ENCODE measurements at regions not wholly inside any gene's neighbourhood (a gene's known extent, or its start where the extent isn't known, plus 50 kb on each side); places are given as distances from the start of the nearest gene placed in this dataset.

GRCh38 chr2:65541773-65542172 lies 109.4 kb upstream of the SPRED2 start:
- no peak overlapping the region for H3K4me3 ChIP-seq
- DNase-seq = no peak
- no peaks in the 10 kb centered on the region for H3K36me3 ChIP-seq
- no peaks in the 10 kb centered on the region for H3K9me3 ChIP-seq (replicated peaks)
- no peaks in the 10 kb centered on the region for H3K27me3 ChIP-seq (ENCODE audit: low read depth)
- no peak overlapping the region for H3K27ac ChIP-seq (replicated peaks)
- no peak for TF ChIP-seq CTCF (IDR thresholded peaks at IDR 0.05; ENCODE audit: borderline replicate concordance)
- H3K4me1 ChIP-seq = peaks cover 18% of the 10 kb centered on the region
- intact Hi-C loops (cut with micrococcal nuclease) = no loop called here

- H3K4me1 ChIP-seq = no peaks in the 10 kb centered on the region
- no peak overlapping the region for H3K27ac ChIP-seq (replicated peaks)
- no peak for TF ChIP-seq CTCF (IDR thresholded peaks at IDR 0.05; ENCODE audit: borderline replicate concordance)
These were observed 107.2 kb upstream of the SPRED2 start for GRCh38 chr2:65539633-65540032.

GRCh38 chr2:65537651-65538385 lies 105.4 kb upstream of the SPRED2 start:
- no peaks in the 10 kb centered on the region for H3K9me3 ChIP-seq (replicated peaks)
- DNase-seq = no peak
- H3K27ac ChIP-seq (replicated peaks) = no peak overlapping the region
- intact Hi-C loops (cut with micrococcal nuclease) = no loop called here
- H3K4me3 ChIP-seq = no peak overlapping the region
- no peaks in the 10 kb centered on the region for H3K36me3 ChIP-seq
- H3K4me1 ChIP-seq = no peaks in the 10 kb centered on the region
- TF ChIP-seq CTCF (IDR thresholded peaks at IDR 0.05; ENCODE audit: borderline replicate concordance) = no peak
- peaks cover 17% of the 10 kb centered on the region for H3K27me3 ChIP-seq (ENCODE audit: low read depth)

More at GRCh38 chr2:65539633-65540032, 107.2 kb upstream of the SPRED2 start:
- Histone ChIP-seq H3K27me3 (ENCODE audit: low read depth) (peaks cover 16% of the 10 kb centered on the region), H3K36me3 (no peaks in the 10 kb centered on the region), H3K9me3 (replicated peaks) (no peaks in the 10 kb centered on the region), H3K4me3 (no peak overlapping the region)
- DNase-seq = no peak
- intact Hi-C loops (cut with micrococcal nuclease) = no loop called here

GRCh38 chr2:65536596-65536995 lies 104.2 kb upstream of the SPRED2 start:
- intact Hi-C loops (cut with micrococcal nuclease) = no loop called here
- no peak overlapping the region for H3K4me3 ChIP-seq
- H3K27me3 ChIP-seq (ENCODE audit: low read depth) = peaks cover 17% of the 10 kb centered on the region
- H3K4me1 ChIP-seq = no peaks in the 10 kb centered on the region
- no peak for DNase-seq
- H3K36me3 ChIP-seq = no peaks in the 10 kb centered on the region
- no peak for TF ChIP-seq CTCF (IDR thresholded peaks at IDR 0.05; ENCODE audit: borderline replicate concordance)
- no peak overlapping the region for H3K27ac ChIP-seq (replicated peaks)
- no peaks in the 10 kb centered on the region for H3K9me3 ChIP-seq (replicated peaks)

GRCh38 chr2:65532937-65533336 lies 100.5 kb upstream of the SPRED2 start:
- intact Hi-C loops (cut with micrococcal nuclease) = no loop called here
- no peaks in the 10 kb centered on the region for H3K9me3 ChIP-seq (replicated peaks)
- DNase-seq = no peak
- no peaks in the 10 kb centered on the region for H3K36me3 ChIP-seq
- H3K27ac ChIP-seq (replicated peaks) = no peak overlapping the region
- peaks cover 17% of the 10 kb centered on the region for H3K27me3 ChIP-seq (ENCODE audit: low read depth)
- H3K4me3 ChIP-seq = no peak overlapping the region
- no peaks in the 10 kb centered on the region for H3K4me1 ChIP-seq
- no peak for TF ChIP-seq CTCF (IDR thresholded peaks at IDR 0.05; ENCODE audit: borderline replicate concordance)
